DMS79 treated with DMSO at 0.1 percent for 48 hours (cell line): ENCODE measurements at regions not wholly inside any gene's neighbourhood (a gene's known extent, or its start where the extent isn't known, plus 50 kb on each side); places are given as distances from the start of the nearest gene placed in this dataset.

Source experiments
- DNase-seq: peaks from one replicate; lab custom pipeline; 2025; lab: John Stamatoyannopoulos, UW

GRCh38 chr3:117254985-117255384, 545.4 kb downstream of the TUSC7 start:
- no peak for DNase-seq

- DNase-seq = no peak
These were observed 546.2 kb downstream of the TUSC7 start for GRCh38 chr3:117255736-117256135.

- DNase-seq = no peak
These were observed 552.4 kb downstream of the TUSC7 start for GRCh38 chr3:117261983-117262421.

- no peak for DNase-seq
These were observed 553.7 kb downstream of the TUSC7 start for GRCh38 chr3:117263270-117263669.

- no peak for DNase-seq
These were observed 554.2 kb downstream of the TUSC7 start for GRCh38 chr3:117263745-117264144.

GRCh38 chr3:117264204-117264994, 554.8 kb downstream of the TUSC7 start:
- no peak for DNase-seq

- DNase-seq = no peak
These were observed 557.2 kb downstream of the TUSC7 start for GRCh38 chr3:117266806-117267205.

- DNase-seq = no peak
These were observed 558.7 kb downstream of the TUSC7 start for GRCh38 chr3:117268318-117268717.

GRCh38 chr3:117272274-117272673, 562.7 kb downstream of the TUSC7 start:
- DNase-seq = no peak

GRCh38 chr3:117272876-117273523, 563.4 kb downstream of the TUSC7 start:
- DNase-seq = no peak

GRCh38 chr3:117277816-117278215, 568.2 kb downstream of the TUSC7 start:
- DNase-seq = no peak

GRCh38 chr3:117278424-117279190, 569.0 kb downstream of the TUSC7 start:
- DNase-seq = peak; percentile 67

GRCh38 chr3:117281371-117281770, 571.8 kb downstream of the TUSC7 start:
- no peak for DNase-seq

GRCh38 chr3:117282566-117282965, 573.0 kb downstream of the TUSC7 start:
- DNase-seq = no peak

GRCh38 chr3:117285737-117286136, 576.2 kb downstream of the TUSC7 start:
- peak; percentile 21 for DNase-seq

GRCh38 chr3:117286488-117286887, 576.9 kb downstream of the TUSC7 start:
- no peak for DNase-seq

GRCh38 chr3:117287602-117288001, 578.0 kb downstream of the TUSC7 start:
- DNase-seq = no peak

GRCh38 chr3:117291476-117291875, 581.9 kb downstream of the TUSC7 start:
- DNase-seq = no peak

- DNase-seq = no peak
These were observed 587.5 kb downstream of the TUSC7 start for GRCh38 chr3:117297065-117297464.

- no peak for DNase-seq
These were observed 588.0 kb downstream of the TUSC7 start for GRCh38 chr3:117297541-117297940.

- no peak for DNase-seq
These were observed 588.7 kb downstream of the TUSC7 start for GRCh38 chr3:117298273-117298672.

GRCh38 chr3:117302428-117302827, 592.8 kb downstream of the TUSC7 start:
- no peak for DNase-seq

GRCh38 chr3:117303443-117303842, 593.9 kb downstream of the TUSC7 start:
- no peak for DNase-seq
